22Rv1 (cell line): ENCODE measurements at regions not wholly inside any gene's neighbourhood (a gene's known extent, or its start where the extent isn't known, plus 50 kb on each side); places are given as distances from the start of the nearest gene placed in this dataset.

Experiments used
- H3K27ac ChIP-seq: fragments of 450-650 bp; 2 replicates; pipeline ENCODE4 v1.5.1; 2017
- CTCF ChIP-seq: fragments of 450-650 bp; IDR thresholded peaks from 2 replicates; pipeline ENCODE4 v1.5.1; 2017; ENCODE audit warnings: mild to moderate bottlenecking
- ZFX ChIP-seq: fragments of 450-650 bp; IDR thresholded peaks from 2 replicates; pipeline ENCODE4 v1.6.1; 2017; ENCODE audit warnings: antibody characterized with exemption, borderline replicate concordance

GRCh38 chr18:39033312-39033711, 1467.7 kb upstream of the CELF4 start:
- no peak overlapping the region for H3K27ac ChIP-seq
- TF ChIP-seq CTCF (no peak), ZFX (no peak)

- no peak for TF ChIP-seq CTCF
- TF ChIP-seq ZFX = no peak
- no peak overlapping the region for H3K27ac ChIP-seq
Measured at GRCh38 chr18:39031647-39032046, 1466.0 kb upstream of the CELF4 start.

GRCh38 chr18:39030124-39030655, 1464.6 kb upstream of the CELF4 start:
- TF ChIP-seq ZFX (no peak), CTCF (no peak)
- H3K27ac ChIP-seq = no peak overlapping the region

- H3K27ac ChIP-seq = no peak overlapping the region
- TF ChIP-seq ZFX (no peak), CTCF (no peak)
Measured at GRCh38 chr18:39025531-39025930, 1459.9 kb upstream of the CELF4 start.

GRCh38 chr18:39019989-39020388, 1454.4 kb upstream of the CELF4 start:
- no peak overlapping the region for H3K27ac ChIP-seq
- TF ChIP-seq CTCF (no peak), ZFX (no peak)

GRCh38 chr18:39007031-39007902, 1441.7 kb upstream of the CELF4 start:
- H3K27ac ChIP-seq = no peak overlapping the region
- TF ChIP-seq CTCF (no peak), ZFX (no peak)

- TF ChIP-seq ZFX (no peak), CTCF (no peak)
- no peak overlapping the region for H3K27ac ChIP-seq
Measured at GRCh38 chr18:38996056-38996455, 1430.5 kb upstream of the CELF4 start.
